ENCODE measurements at regions not wholly inside any gene's neighbourhood (a gene's known extent, or its start where the extent isn't known, plus 50 kb on each side); places are given as distances from the start of the nearest gene placed in this dataset.

DNA sequence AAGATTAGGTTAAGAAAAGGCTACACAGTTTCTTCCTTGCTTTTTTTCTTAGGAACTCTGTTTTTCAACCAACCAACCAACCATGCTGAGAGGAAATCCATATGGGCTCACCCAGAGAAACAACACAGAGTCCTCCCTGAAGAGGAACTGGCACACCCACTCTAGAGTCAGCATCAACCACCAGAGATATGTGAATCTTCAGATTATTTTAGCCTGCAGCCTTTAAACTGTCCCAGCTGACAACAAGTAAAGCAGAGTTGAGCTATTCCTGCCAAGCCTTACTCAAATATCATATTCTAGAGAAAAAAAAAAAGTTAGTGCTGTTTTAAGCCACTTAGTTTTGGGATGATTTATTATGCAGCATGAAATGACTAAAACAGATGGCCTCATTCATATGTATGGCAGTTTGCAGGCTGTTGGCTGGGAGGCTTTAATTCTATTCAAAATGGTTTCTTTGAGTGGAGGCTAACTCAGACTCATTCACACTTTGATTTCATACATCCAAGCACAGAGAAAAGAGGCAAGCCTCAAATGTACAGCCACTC, 1637.7 kb upstream of the LRRTM1 start:
- no peak for DNase-seq (ENCODE audit: low spot score)

DNA sequence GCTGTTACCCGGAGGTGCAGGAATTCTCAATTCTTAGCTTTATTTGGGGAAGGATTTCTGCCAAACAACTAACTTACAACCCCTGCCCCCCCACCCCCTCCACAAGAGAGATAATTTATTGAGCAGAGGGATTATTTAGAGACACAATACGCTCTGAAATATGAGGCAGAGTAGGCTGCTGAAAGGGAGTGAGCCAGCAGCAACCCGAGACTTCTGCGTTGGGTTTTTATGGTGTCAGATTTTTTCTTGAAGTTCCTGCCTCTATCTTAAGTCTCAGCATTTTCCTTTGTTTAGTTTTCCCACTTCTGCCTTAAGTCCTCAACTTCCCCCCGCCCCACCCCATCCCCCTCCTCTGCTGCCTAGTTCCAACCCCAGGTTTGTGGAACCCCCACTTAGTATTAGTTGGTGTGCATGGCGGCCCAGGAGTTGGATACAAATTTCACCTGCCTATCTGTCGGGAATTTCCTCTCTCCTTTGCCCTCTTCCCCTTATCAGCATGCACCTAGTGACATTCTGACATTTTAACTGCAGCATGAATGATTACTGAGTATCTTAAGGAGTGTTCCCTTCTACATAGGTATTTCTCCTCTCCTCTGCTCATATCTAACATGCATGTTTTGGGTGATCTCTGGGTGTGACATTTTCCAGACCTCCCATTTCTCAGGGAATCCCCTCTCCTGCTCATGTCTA, 1635.9 kb upstream of the LRRTM1 start:
- DNase-seq (ENCODE audit: low spot score), result no peak

DNA sequence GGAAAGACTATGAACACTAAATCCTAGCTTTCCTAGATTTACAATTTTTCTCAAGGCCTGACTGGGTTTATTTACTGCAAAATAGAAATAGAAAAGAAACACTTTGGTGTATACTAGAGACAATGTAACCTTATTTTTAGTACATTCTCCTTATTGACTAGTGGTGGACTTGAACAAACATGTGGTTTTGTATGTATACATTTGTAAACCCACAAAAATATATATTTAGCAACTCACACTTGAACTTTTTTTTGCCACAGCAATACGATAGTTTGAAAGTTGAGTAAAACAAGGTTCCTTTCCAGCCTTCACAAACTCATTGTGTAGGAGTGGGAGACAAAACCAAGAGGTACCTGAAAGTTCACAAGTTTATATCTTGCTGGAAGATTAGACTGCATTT, 1633.4 kb upstream of the LRRTM1 start:
- DNase-seq (ENCODE audit: low spot score), result no peak

DNA sequence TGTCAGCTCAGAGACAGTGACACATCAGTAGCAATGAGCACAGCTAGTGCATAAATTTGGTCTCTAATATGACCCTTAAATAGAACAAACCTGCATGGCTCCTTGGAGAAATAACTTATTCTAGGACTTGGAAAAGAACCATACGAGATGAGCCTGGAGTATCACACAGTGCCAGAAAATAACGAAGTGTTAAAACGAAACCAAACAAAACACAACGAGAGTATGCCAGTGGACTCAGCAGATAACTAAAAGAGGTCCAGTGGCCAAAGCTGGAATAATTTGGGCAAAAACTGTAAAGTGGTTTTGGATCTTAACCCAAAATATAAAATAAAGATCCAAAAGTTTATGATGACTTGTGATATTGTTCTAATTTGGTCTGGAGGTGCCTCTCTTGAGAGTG, 1599.0 kb upstream of the LRRTM1 start:
- no peak for DNase-seq (ENCODE audit: low spot score)

DNA sequence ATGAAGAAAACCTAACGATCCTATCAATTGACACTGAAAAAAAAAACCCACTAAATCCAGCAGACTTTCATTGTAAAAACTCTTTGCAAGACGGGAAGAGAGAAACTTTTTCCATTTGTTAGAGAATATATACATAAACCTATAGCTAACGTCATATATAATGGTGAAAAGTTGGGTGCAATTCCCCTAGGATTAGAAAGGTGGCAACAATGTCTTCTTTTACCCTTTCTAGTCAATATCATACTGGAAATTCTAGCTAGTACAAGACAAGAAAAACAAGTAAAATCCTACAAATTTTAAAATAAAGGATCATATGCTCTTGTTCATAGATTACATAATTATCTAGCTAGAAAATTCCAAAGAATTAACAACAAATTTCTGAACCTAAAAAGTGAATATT, 1596.5 kb upstream of the LRRTM1 start:
- DNase-seq (ENCODE audit: low spot score), result no peak

DNA sequence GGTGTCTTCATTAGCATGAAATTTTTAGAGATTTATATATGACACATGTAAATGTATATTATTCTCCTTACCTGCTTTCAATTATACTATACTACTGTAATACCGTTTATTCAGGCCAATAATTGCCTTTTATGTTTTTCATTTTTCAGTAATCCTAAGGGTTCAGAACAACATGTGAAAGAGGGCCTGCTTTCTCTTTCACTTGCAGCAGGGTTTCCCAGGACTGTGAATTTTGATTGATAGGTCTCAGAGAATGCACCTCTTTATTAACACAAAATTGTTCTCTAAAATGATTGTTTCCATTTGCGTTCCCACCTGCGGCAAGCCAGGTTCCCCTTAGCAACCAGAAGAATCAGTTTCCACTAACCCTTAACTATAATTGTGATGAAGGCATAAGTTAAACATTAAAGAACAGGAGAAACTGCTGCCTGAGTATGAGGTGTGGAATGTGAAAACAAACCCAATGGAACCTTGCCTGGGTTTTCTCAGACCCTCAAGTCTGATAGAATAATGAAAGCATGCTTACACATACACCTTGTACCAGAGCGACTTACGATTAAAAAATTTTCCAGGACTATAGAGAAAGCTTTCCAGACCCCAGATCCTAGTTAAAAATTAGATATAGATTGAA, 1591.2 kb upstream of the LRRTM1 start:
- no peak for DNase-seq (ENCODE audit: low spot score)

DNA sequence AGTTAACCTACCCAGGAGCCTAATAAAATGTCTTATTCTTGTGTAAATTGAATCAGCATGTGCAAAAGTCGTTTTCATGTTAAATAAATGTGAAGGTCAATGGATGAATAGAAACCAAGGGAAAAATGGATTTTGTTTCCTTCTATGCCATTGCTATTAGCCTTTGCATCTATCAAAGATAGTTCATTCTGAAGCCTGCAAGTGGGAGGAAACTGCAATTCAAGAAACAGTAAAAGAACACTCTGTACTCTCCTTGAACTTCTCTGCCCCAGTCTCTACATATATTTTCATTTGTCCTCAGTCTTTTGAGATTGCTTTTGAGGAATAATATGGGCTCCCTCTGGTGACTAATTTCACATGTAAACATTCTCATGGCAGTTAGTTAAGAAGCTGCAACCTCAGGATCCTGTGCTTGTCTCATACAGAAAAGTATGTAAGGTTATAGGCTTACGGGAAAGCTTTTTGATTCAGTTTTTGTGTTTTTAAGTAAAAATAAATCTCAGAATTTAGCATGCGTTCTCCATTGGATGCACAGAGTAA, 1590.0 kb upstream of the LRRTM1 start:
- no peak for DNase-seq (ENCODE audit: low spot score)

- DNase-seq (ENCODE audit: low spot score), result no peak
These were observed 1572.1 kb upstream of the LRRTM1 start for GRCh38 chr2:81876624-81877023.

GRCh38 chr2:81872006-81872405, 1567.5 kb upstream of the LRRTM1 start:
- DNase-seq (ENCODE audit: low spot score), result no peak

DNA sequence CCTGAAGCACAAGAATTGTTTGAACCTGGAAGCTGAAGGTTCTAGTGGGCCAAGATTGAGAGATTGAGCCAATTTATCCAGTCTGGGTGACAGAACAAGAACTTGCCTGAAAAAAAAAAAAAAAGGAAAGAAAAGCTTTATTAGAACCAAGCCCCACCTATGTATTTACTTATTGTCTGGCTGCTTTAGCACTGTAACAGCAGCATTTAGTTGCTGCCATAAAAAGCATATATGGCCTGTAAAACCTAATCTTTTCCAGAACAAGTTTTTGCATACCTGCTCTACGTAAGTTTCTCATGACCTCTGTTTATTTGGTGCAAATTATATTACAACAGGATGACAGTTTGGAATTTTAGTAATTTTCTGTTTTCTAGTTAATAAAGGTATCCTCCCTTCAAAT, 1565.6 kb upstream of the LRRTM1 start:
- DNase-seq (ENCODE audit: low spot score), result no peak

- DNase-seq (ENCODE audit: low spot score), result no peak
These were observed 1554.4 kb upstream of the LRRTM1 start for GRCh38 chr2:81858998-81859397.

GRCh38 chr2:81853341-81853740, 1548.8 kb upstream of the LRRTM1 start:
- DNase-seq (ENCODE audit: low spot score), result no peak

- no peak for DNase-seq (ENCODE audit: low spot score)
These were observed 1548.1 kb upstream of the LRRTM1 start for GRCh38 chr2:81852651-81853050.

DNA sequence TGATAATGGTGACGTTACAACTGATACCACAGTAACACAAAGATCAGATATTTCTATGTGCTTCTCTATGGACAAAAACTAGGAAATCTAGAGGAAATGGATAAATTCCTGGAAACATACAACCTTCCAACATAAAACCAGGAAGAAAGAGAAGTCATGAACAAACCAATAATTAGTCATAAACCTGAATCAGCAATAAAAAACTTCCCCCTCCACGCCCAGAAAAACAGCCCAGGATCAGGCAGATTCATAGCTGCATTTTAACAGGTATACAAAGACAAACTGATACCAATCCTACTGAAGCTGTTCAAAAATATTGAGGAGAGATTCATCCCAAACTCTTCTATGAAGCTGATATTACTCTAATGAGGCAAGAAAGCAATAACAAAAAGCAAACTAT, 1535.2 kb upstream of the LRRTM1 start:
- DNase-seq (ENCODE audit: low spot score), result no peak

DNA sequence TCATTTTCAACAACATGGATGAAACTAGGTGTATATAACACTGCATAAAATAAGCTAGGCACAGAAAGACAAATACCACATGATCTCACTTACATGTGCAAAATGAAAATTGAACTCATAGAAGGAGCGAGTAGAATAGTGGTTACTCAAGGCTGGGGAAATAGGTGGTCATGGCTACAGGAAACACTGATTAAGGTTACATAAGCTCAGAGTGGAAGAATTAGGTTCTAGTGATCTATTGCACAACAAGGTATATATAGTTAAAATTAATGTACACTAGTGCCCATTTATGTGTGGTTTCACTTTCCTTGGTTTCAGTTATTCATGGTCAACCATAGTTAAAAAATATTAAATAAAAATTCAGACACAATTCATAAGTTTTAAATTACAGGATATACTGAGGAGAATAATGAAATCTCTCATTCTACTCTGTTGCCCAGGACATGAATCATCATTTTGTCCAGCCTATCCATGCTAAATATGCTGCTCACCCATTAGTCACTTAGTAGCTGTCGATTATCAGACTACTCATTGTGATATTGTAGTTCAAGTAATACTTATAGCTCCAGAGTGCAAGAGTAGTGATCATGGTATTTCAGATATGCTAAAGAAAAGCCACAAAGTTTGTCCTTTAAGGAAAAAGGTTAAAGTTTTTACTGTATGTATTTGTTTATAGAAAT, 1530.9 kb upstream of the LRRTM1 start:
- DNase-seq (ENCODE audit: low spot score), result no peak

- no peak for DNase-seq (ENCODE audit: low spot score)
These were observed 1482.3 kb upstream of the LRRTM1 start for GRCh38 chr2:81786811-81787210.

DNA sequence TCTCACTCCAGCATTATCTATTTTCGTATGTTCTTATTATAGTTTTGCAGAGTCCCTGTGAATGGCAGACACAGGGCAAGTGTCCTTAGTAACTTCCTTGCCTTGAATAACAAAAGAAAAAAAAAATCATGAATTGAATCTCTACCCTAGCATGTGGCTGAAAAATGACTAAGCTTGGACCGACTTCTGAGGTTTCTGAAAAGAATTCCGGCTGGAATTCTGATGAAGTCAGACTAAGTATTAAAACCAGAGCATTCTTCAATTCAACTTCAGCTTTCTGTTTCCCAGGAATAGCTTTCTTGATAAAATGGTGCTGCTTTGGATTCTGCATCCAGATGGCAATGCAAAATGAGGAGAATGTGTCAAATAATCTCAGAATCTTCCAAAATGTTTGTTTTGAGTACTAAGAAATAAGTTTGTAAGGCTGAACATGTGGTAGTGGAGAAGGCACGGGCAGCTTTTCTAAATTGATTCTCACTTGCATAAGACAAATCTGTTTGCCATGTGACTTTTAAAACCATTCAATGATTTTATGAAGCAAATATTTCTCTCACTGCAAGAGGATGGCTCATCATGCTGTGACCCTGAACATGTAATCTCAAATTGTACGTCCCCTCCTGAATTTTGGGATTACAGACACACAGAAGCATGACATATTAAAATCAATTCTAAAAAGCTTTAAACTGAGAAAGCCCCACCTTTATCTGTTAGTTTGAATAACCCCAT, 1462.8 kb upstream of the LRRTM1 start:
- no peak for DNase-seq (ENCODE audit: low spot score)

- no peak for DNase-seq (ENCODE audit: low spot score)
These were observed 1443.0 kb upstream of the LRRTM1 start for GRCh38 chr2:81747481-81748070.

GRCh38 chr2:81739966-81740365, 1435.4 kb upstream of the LRRTM1 start:
- DNase-seq (ENCODE audit: low spot score), result no peak

- DNase-seq (ENCODE audit: low spot score), result no peak
These were observed 1430.4 kb upstream of the LRRTM1 start for GRCh38 chr2:81734981-81735380.

DNA sequence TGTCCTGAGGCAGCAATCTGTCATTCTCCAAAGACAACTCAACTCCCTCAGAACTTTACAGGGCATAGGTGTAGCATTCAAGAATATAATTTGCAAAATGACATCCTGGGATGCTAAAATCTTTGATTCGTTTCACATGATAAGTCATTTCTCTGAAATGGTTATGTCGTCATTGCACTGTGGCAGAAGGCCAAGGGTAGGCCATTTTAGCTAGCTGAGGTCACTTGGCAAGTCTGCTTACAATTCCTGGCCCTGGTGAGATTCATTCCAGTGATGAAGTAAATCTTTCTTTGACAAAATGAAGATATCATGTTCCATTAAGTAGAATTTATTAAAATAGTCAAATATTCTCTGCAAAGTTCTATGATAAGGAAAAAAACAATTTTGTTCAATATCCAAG, 1410.3 kb upstream of the LRRTM1 start:
- DNase-seq (ENCODE audit: low spot score), result no peak

- DNase-seq (ENCODE audit: low spot score), result no peak
These were observed 1402.3 kb upstream of the LRRTM1 start for GRCh38 chr2:81706856-81707255.

Data from germinal center (tissue), 1 donor.